Hematopoietic multipotent progenitor cell (in vitro differentiated cells): ENCODE measurements at regions not wholly inside any gene's neighbourhood (a gene's known extent, or its start where the extent isn't known, plus 50 kb on each side); places are given as distances from the start of the nearest gene placed in this dataset.

ENCODE experiments used
- DNase-seq, 3 donors: peaks; one replicate each; pipeline ENCODE4 v3.0.0-alpha.2; 2011 to 2015; ENCODE audit warnings: low read depth in 2 of 3, low spot score in 2 of 3

GRCh38 chr13:90766386-90766902, 581.0 kb upstream of the MIR17HG start:
- no peak for DNase-seq

GRCh38 chr13:90768116-90768515, 579.4 kb upstream of the MIR17HG start:
- DNase-seq = no peak

DNA sequence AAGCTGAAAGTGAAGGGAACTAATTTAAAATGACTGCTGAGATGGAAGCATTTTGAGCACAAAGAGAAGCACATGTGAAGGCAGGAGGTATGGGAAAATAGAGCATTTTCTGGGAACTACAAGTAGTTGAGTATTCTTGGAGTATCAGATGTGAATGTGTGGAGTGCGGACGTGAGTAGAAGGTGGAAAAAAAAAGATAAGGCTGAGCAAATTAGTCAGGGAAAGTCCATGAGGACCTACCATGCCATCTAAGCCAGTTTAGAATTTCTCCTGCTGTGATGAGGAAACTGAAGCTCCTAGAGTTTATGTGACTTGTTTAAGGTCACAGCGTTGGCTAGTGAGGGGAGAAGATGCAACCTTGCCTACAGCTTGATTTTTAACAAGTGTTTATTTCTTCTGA, 578.1 kb upstream of the MIR17HG start:
- no peak for DNase-seq

DNA sequence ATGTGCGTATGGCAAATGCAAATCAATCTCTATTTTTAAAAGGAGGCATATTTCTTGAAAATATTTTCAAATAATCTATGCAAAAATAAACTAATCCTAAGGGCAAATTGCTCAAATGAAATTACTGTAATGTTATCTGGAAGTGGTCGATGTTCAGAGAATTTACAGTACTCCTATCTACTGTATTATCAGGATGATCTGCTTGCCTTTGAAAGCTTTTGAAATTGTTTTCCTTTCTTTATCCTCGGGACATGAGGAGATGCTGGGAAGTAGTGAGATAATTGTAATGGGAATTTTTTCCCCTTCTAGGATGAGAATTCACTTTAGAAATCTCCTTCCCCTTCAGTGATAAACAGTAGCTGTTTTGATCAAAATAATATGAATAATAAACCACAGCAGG, 577.2 kb upstream of the MIR17HG start:
- no peak for DNase-seq

GRCh38 chr13:90773681-90774080, 573.8 kb upstream of the MIR17HG start:
- no peak for DNase-seq

DNA sequence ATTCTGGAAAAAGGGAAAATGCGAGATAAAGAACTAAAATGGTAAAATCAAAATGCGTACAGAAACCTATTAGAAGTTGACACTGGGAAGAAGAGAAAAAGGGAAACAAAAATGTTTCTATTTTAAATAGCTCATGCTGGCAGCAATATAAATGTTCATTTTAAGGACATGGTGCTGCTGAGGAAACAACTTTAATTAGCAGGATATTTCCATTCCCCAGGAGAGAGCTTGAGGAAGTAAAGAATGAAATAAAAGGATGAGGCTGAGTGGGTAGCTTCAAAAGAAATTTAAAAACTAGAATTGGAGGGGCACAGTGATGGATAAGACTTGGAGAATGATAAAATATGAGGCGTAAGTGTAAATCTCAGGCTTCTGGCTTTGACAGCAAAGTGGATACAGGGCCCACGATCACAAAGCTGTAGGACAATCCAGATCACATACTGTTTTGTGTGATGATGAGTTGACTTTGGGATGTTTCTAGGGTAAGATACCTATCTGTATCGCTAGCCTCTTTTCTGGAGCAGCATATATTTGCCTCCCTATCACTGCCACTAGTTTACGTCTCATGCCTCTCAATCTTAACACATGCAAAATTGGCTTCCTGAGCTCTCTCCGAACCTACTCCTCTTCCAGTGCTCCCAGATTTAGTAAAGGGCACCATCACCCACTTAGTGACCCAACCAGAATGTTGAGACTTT, 571.3 kb upstream of the MIR17HG start:
- no peak for DNase-seq

DNA sequence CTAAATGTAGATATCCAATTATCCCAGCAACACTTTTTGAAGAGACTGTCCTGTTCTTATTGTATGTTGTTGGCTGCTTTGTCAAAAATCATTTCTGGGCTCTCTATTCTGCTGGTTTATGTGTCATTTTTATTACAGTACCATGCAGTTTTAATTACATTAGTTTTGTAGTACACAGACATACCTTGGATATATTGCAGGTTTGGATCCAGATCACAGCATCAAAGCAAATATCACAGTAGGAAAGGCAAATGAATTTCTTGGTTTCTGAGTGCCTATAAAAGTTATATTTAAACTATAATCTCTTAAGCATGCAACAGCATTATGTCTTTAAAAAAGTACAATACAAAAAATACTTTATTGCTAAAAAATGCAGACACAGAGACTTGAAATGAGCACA, 564.2 kb upstream of the MIR17HG start:
- DNase-seq = no peak

GRCh38 chr13:90787007-90787406, 560.5 kb upstream of the MIR17HG start:
- DNase-seq = no peak

DNA sequence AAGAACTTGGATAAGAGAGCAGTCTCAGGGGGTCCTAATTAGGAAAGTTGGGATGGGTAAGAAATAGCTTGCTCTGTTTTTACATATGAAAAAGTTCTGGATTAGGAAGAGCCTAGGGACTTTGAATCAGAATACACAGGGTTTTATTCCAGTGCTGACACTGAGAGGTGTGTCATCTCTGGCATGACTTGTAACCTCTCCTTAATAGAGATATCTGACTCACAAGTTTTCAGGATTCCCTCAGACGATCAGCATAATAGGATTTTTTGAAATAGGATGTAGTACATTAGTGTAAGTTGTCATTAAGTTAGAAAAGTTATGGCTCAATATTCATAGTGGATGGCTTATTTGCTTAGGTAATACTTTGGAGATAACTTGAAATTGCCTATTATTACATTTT, 555.2 kb upstream of the MIR17HG start:
- no peak for DNase-seq

DNA sequence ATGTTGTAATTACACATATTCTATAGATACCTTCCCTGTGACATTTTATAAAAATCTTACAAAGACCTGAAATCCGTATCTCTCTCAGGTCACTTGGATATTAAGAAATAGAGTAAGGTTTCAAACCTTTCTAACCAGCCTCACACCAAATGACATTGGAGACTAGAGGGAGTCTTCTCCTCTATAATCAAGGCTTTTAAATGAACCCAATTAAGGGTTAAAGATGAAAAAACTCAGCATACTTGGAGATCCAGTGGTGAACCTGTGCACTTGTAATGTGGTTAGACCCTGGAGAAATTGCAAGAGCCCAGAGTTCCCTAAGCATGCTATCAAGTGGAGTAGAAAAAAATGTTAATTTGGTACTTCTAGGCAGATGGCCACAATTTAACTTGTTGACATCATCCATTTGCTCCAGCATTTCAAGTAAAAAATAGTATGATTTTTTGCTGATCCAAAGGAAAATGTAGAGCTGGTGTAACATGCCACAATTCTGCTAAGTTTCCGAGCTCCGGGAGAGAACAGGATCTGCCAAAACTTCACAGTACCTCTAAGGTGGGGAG, 554.1 kb upstream of the MIR17HG start:
- no peak for DNase-seq

DNA sequence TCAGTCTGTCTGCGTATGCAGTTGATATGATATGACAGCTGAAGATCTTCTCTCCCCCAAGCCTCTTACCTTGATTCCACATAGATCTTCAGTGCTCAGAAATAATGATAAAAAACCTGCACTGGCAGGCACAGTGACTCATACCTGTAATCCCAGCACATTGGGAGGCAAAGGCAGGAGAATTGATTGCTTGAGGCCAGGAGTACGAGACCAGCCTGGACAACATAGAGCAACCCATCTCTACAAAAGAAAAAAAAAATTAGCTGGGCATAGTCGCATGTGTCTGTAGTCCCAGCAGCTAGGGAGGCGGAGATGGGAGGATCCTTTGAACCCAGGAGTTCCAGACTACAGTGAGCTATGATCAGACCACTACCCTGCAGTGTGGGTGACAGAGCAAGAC, 551.0 kb upstream of the MIR17HG start:
- DNase-seq = no peak

- no peak for DNase-seq
Observed at GRCh38 chr13:90797335-90797734, 550.2 kb upstream of the MIR17HG start.

DNA sequence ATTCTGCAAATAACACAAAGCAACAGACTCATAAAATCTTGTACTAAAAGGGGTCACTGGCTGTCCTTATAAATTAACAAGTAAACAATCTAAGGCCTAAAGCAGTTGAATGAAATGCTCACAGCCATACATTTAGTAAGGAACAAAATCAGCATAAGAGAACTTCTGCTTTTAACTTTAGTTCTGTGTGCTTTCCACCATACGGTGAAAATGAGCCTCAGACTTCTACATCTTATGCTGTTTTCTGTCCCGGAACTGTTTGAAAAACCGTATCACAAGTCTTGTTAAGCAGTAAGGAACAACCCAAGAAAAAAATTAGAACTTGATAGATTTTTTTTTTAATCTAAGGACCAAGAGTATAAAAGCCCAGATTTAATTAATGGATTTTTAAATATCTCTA, 549.1 kb upstream of the MIR17HG start:
- peak in 1 of 3 donors; percentile 57 for DNase-seq

DNA sequence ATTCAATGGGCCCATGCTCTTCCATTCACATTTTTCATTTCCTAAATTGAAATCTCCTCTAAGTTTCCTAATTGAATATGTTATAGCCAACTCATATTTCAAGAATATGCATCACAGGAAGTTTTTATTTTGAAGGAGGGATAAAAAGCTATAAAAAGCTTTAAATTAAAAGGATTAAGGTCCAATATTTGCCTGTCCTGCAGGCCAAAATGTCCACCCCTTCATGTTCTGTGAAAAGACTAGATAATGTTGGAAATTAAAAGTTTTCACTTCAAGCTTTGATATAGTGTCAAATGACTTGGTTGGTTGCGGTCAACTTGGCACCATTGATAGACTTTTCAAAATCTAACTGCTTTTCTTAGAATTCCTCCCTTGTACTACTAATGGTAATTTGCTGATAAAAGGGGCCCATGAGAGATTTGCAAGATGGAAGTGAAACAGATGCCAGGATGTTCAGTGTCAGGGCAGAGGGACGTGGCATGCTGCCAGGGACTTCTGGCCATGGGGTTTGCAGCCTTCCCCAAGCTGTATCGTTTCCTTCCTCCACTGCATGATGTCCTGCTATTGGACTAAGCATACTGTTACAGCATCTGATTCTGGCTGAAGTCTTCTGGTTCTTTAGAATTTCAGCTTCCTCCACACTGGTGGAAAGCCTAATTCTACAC, 547.3 kb upstream of the MIR17HG start:
- DNase-seq = peak in 2 of 3 donors; percentile 66 to 88

GRCh38 chr13:90801621-90802020, 545.9 kb upstream of the MIR17HG start:
- no peak for DNase-seq

DNA sequence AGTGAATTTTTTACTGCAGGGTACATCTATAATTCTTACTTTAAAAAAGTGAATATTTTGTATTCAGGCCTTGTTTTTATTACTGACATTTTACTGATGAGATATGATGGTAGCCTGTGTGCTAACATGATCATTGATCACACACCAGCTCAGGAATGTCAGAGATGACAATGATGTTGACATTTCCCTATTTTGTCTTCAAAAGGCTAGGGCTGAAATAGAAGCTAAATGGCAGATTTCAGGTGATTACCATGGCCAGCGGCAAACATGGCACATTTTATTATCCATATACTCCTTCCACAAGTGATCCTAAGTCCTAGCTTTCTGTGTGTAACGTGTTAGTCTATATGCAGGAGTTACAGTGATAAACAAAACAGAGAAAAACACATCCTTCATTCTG, 544.3 kb upstream of the MIR17HG start:
- DNase-seq = no peak

- DNase-seq = no peak
Observed at GRCh38 chr13:90806016-90806615, 541.4 kb upstream of the MIR17HG start.

DNA sequence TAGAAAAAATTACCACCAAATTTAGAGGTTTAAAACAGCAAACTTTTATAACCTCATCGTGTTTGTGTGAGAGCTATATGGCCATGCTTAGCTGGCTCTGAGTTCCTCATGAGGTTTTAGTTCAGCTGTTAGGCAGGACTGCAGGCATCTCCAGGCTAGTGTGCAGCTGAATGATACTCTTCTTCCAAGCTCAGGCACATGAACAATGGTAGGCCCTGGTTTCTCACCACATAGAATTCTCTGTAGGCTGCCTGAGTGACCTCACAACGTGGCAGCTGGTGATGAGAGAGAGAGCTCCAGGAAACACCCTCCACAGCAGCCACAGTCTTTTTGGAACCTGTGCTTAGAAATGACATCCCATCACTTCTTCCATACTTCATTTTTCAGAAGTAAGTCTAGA, 540.6 kb upstream of the MIR17HG start:
- DNase-seq = peak in 1 of 3 donors; percentile 7

- no peak for DNase-seq
Observed at GRCh38 chr13:90808838-90809237, 538.6 kb upstream of the MIR17HG start.

- no peak for DNase-seq
Observed at GRCh38 chr13:90824032-90824431, 523.5 kb upstream of the MIR17HG start.

- no peak for DNase-seq
Observed at GRCh38 chr13:90826688-90827087, 520.8 kb upstream of the MIR17HG start.

DNA sequence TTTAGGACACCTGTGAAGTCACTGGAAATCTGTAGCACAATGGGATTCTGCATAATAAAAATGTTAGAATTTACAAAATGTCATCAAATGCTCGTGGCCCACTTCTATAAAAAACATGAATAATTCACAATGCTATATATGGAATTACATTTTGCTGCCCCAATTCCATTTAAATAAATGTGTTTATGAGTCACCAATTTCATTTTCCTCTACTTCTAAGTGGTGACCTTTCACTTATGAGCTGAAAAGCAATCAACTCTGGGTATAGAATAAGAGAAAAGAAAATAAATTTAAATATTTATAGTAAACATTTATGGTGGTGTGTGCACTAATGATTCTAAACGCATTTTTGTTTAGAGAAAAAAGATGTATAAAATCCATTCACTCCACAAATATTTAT, 516.7 kb upstream of the MIR17HG start:
- no peak for DNase-seq
